ENCODE measurements at regions not wholly inside any gene's neighbourhood (a gene's known extent, or its start where the extent isn't known, plus 50 kb on each side); places are given as distances from the start of the nearest gene placed in this dataset.
A peak's percentile ranks its signal among the peaks of the same experiment; 100 is the strongest.
"Not testable (repeated sequence)": the region's sequence is repeated elsewhere in the genome, so short reads cannot be mapped to it uniquely, and the experiment has no call there.

DNA sequence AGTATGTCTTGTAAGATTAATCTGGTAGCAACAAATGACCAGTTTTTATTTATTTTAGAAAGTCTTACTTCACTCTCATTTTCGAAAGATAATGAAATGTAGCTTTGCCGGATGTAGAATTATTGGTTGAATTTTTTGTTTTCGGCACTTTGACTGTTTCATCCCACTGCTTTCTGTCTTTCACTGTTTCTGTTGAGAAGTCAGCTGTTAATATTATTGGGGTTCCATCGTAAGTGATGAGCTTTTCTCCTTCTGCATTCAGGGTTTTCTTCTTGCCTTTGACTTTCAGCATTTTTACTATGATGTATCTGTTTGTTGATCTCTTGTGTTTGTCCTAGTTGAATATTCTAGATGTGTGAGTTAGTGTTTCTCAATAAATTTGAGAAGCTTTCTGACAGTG lies 383.4 kb downstream of the PAX1 start:
- DNase-seq (ENCODE audit: low read depth) = no peak

DNA sequence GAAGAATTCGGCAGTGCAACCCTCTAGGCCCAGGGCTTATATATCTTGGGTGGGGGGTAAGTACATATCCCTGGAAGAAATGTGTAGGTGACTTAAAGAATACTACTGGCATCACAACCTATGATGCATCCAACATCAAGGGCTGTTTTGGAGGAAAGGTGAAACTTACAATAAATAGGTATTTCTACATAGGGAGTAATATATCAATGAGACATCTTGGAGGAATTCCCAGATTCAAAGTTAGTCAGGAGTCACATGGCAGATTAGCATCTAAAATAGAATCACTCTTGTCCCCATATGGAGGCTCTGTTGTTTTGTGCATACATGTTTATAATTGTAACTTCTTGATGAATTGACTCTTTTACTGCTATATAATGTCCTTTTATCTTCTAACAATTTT lies 375.5 kb downstream of the PAX1 start:
- DNase-seq (ENCODE audit: low read depth) = no peak

DNA sequence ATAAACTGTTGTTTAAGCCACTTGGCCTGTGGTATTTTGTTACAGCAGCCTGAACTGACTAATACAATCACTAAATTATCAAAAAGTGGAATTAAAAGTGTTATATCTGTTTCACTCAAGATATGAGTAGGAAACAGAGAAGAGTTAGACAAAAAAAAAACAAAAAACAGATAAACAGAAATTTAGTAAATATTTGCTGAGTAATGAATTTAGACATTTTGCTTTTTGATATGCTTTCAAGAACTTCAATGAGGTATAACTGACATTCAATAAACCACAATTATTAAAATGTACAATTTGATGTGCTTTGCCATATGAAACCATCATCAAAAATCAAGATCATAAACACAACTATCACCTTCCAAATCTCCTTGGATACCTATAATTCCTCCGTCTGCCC lies 369.2 kb downstream of the PAX1 start:
- no peak for DNase-seq (ENCODE audit: low read depth)

DNA sequence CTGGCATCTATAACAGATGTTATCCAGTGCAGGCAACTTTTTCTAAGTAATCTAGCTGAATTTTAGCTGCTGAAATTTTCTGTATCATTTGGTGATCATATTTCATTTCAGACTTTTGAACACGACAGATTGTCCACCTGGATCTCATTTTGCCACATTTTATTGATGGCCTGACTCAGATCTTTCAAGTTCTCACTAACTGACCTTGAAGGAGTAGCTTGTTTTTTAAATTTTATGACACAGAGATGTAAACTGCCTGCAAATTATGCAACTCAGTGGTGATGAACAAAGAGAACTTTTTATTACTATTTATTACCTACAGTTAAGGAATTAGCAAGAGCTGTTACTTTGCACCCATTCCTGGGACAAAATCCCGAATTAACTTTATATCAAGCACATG lies 366.4 kb downstream of the PAX1 start:
- DNase-seq (ENCODE audit: low read depth) = no peak

DNA sequence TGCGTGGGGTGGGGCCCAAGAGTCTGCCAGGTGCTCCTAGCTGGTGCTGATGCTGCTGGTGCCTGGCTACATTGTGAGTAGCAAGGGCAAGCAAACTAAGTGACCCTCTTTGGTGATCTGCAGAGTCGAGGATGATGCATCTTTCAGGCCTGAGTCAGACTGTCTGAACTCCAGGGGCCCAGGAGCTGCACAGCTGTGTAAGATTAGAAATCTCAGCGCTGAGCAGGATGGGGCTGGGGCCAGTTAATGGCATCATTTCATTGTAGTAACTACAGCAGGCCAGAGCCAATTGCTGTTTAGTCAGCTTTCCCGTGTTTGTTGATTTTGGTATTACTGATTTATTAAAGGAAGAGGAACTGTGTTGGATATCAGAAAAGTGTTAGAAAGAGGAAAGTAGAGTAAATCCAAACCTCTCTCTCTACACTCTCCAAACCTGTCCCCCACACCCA lies 365.2 kb downstream of the PAX1 start:
- DNase-seq (ENCODE audit: low read depth) = peak; percentile 7

DNA sequence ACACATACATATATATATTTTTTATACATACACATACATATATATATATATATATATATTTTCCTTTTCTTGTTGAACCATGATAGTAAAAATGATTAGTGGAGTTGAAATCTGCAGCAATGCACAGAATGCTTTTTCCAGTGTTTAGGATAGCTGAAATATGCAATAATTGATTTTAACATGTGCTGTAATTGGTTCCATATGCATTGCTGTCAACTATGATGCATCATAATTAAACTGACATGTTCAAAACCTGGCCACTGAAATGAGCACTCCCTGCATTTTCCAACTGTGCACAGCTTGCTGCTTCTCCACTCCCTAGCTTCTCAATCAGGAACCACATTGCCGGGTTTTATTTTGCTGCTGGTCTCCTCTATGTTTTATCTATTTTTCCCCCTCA lies 358.3 kb downstream of the PAX1 start:
- DNase-seq (ENCODE audit: low read depth) = no peak

DNA sequence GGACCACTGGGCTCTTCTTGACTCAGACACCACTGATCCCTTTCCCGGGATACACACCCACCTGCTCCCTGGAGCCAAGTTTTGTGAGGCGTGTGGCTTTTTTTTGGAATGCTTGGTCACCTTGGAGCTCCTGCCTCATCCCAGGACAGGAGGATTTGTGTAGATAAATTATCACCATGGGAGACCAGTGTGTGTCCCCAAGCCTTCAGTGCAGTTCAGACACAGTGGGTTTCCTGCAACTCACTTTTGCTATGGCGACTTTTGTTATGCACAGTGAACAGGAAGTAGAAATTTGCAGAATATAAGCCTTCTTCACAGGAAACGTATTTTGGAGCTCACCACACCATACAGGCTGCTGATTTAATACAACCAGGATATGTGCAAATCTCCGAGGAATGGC lies 357.4 kb downstream of the PAX1 start:
- no peak for DNase-seq (ENCODE audit: low read depth)

DNA sequence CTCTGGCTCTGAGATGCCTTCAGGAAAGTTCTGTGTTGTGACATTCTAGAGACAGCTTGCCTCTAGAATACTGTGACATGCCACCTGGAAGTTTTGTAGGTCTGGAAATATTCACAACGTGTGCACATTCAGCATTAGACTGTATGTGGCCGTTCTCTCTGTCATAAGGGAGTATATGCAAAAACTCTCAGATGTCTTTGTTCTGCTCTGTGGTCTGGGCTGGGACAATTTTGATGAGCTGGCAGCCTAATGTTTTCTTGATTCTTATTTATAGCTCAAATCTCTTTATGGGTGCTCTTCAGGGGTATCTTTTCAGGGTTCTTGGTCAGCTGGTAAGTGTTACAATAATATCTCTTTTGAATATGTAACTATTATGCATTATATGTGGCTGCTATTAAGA lies 355.1 kb downstream of the PAX1 start:
- DNase-seq (ENCODE audit: low read depth) = no peak

DNA sequence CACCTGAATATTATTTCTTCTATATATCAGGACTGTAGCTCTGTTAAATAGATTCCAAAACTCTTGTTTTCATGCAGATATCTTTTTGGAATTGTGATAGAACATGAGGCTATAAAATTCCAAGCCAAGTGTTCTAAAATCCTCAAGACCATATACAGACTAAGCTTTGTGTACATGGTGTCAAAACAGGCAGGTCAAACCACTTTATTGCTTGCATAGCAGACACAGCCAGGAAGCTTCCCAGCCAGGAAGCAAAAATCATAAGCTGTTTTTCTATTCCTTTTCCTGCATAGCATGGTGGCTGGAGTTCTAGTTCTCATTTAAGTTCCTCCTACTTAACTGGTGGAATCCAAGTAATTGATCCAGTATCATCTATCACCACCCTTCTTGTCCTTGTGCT lies 353.3 kb downstream of the PAX1 start:
- DNase-seq (ENCODE audit: low read depth) = no peak

DNA sequence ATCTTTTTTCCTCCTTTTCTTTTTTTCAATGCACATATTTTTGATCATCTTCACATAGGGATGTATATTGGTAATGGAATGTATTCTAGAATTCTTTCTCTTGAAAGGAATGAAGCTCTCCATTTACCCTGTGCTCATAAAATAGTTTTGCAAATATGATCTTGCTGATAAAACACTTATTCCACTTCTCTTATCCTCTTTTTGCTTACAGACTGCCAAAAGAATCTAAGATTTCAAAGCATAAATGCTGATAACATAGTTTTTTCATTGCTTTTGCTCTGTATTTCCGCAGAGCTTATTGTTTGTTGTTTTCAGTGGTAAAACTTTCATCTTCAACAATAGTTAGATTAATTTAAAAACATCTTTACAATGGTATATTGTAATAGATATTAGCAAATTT lies 350.5 kb downstream of the PAX1 start:
- DNase-seq (ENCODE audit: low read depth) = no peak

DNA sequence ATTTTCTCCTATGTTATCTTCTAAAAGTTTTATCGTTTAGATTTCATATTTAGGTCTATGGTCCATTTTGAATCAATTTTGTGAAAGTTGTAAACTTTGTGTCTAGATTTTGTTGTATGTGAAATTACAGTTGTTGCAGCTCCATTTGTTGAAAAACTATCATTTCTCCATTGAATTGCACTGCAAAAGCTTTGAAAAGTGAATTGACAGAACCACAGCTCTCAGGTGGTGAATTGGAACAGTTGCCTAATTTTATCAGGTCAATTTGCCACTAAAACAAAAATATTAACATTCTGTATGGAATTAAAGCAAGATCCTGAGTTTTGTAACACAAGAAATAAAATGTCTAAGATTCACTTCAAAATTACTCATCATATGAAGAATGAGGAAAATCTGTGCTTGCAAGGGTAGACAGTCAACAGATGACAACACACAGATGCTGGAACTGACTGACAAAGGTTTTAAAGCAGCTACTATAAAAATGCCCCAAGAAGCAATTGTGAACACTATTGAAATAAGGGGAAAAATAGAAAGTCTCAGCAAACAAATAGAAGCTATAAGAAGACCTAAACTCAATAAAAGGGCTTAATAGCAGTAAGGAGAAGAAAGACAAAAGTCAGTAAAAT lies 346.7 kb downstream of the PAX1 start:
- DNase-seq (ENCODE audit: low read depth) = no peak

DNA sequence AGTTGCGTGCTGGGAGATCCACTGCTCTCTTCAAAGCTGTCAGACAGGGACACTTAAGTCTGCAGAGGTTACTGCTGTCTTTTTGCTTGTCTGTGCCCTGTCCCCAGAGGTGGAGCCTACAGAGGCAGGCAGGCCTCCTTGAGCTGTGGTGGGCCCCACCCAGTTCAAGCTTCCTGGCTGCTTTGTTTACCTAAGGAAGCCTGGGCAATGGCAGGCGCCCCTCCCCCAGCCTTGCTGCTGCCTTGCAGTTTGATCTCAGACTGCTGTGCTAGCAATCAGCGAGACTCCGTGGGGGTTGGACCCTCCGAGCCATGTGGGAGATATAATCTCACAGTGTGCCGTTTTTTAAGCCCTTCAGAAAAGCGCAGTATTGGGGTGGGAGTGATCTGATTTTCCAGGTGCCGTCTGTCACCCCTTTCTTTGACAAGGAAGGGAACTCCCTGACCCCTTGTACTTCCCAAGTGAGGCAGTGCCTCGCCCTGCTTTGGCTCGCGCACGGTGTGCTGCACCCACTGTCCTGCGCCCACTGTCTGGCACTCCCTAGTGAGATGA lies 340.6 kb downstream of the PAX1 start:
- not testable (repeated sequence) for DNase-seq (ENCODE audit: low read depth)

DNA sequence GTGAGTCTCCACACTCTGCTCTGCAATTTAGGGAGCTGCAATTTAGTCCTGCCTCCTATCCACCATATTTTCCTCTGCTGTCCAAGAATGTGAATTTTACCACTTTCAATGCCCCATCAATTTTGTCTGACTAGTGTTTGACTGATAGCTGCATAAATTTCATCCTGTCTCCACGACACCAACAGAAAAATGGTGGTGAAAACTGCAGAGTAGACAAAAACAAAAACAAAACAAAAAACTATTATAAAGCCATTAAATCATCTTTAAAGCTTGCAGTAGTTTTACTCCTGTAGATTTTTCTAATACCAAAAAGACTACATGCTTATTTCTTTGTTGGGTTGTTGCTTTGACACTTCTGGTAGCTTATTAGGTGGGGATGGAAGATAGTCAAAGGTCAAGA lies 322.0 kb downstream of the PAX1 start:
- no peak for DNase-seq (ENCODE audit: low read depth)

DNA sequence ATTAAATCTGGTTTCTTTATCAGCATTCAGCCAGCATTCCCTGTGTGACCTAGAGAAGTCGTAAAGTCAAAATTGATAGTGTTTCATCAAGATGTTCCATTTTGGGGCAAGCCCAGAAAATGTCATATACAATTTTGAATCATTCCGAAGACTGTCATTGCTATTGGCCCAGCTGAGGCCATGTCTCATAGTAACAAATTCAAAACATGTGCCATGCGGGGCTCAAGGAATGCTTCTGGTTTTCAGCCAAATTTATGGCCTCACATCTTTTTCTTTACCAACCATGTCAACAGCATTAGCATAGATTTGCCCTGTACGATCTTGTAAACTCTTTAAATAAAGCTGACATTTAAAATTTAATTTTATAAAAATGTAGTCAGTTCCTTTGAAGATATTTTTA lies 314.7 kb downstream of the PAX1 start:
- no peak for DNase-seq (ENCODE audit: low read depth)

DNA sequence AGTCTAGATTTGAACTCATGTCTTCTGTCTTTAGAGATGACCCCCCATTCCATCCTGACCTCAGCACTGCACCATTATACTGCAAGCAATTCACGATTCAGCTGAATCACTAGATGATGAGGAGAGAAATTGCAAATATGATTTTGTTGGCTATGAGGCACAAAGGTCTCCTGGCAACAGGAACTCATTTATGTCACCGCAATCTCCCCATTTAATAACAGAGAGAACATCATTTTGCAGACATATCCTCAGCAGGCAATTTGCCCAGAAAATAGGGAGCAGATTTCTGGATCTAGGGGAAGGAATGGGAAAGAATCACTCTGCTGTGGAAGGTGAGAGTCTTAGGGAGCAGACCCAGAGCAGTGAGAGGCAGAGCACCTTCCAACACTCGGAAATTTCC lies 303.0 kb downstream of the PAX1 start:
- DNase-seq (ENCODE audit: low read depth) = no peak

DNA sequence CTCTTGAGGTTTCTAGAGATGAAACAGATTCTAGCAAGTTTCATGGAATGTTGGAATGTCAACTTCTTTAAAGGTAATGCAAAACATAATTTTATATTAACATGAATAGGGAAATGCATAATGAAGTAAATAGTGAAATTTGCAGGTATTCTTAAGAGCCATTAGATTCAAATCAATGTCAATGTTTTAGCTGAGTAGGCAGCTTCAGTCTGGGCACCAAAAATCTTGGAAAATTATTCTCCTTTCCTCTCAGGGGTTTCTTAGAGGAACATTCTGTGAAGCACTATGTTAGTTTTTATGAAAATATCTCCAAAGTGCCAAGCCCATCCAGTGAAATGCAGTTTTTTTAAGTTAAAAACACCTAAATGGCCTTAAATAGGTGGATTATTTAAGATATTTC lies 300.8 kb downstream of the PAX1 start:
- no peak for DNase-seq (ENCODE audit: low read depth)

DNA sequence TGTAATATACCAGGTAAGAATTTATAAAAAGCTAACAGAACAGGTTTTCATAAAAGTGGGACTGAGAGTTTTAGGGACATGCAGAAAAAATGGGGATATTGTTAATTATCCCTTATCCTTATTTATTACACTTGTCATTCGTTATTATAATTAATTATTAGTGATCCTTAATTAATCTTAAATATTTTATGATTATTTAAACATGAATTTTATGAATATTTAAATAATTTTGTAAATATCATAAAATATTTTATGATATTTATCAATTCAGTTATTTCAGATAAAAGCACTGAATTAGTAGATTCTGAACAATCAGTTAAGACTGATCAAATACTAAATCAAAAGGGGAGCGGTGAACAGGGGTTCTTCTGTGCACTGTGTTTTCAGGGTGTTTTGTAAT lies 300.1 kb downstream of the PAX1 start:
- no peak for DNase-seq (ENCODE audit: low read depth)

DNA sequence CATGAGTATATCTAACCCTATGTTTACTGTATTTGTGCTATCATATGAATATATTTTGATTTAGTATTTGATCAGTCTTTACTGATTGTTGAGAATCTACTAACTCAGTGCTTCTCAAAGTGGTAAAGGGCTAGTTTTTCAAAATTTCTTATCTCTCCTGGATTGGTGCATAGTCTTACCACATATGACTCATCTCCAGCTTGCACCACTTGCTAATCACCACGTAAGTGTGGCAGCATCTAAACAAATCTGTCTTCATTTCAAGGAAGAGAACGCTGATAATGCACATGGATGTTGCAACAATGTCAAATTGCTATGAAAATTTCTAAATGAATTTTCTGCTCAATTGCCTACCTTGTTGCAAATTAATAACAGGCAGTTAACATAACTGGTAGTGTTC lies 299.5 kb downstream of the PAX1 start:
- peak; percentile 11 for DNase-seq (ENCODE audit: low read depth)

DNA sequence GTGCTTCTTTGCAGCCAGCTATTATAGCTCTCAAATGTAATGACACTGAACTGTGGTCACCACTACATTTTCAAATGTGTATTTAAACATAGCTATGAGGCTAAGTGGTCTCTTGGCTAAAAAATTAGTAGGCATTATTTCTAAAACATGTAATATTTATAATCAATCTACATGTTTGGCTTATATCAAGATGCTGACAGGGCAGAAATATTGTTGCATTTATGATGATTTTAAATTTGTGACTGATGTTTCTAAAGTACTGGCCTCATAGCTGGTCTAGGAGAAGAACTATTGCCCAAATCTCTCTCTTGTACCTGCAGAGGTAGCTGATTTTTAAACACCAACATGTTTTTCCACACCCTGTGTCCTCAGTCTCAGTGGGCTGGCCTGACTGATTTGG lies 298.2 kb downstream of the PAX1 start:
- DNase-seq (ENCODE audit: low read depth) = no peak

DNA sequence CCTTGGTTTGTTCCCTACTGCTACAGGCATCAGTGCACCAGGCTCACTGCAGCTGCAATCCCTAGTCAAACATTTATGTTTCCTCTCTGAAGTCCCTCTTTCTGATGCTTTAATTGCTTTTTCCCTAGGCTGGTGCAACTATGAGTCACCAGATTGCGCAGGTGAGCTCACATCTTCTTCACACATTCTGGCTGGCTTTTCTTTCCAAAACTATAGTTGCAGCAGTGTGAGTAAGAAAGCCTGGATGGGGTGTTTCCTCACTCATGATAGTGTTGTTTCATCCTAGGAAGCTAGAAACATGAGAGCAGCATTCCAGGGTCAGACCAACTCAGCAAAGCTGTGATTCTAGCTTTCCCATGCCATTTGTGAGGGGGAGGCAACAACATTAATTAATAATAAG lies 296.4 kb downstream of the PAX1 start:
- DNase-seq (ENCODE audit: low read depth) = peak; percentile 5

DNA sequence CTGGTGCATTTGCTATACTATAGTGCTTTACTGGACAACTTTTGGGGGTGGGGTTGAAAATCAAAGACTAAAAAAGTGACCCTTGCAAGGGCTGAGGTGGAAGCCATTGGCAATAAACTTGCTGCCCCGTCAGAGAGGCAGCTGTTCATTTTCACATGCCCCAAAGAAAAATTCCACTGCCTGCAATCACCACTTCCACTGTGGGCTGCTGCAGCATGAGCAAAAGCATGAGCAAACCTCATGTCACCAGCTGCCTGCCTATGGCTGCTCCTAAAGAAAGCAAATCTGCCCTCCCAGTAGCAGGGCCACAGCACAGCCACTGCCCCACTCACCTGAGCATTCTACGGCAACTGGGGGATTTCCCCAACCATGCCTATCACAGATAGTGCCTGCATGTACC lies 290.0 kb downstream of the PAX1 start:
- peak; percentile 23 for DNase-seq (ENCODE audit: low read depth)

DNA sequence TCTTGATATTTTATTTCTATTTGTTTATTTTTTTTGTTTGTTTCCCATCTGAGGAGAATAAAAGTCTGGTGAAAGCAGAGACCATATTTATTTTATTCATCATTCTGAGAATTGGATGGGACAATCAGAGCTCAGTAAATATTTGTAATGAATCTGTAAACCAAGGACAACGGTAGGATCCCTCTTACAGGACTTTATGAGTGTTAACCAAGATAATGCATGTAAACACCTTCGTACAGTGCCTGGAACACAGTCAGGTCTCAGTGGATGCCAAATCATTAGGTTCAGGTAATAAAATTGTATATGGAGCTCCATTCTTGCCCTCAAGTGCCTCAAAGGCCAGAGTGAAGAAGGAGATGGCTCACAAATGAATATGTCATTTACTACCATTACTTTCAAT lies 288.7 kb downstream of the PAX1 start:
- DNase-seq (ENCODE audit: low read depth) = no peak

DNA sequence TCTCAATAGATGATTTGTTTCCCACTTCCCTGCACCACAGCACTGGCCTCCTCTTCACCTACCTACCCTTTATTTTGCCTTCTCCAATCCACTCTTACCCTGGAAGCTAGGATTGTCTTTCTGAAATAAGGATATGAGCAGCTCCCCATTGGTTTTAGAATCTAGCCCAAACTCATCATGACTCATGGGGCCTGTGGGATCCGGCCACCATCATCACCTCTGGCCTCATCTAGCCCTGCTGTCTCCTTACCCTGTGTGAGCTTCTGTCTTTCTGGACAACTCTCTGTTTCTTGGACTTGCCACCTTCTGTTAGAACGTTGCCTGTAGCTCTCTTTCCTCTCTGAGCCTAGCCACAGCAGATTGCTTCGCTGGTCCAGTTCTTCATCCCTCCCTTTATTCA lies 277.1 kb downstream of the PAX1 start:
- DNase-seq (ENCODE audit: low read depth) = peak; percentile 34
